ENCODE measurements at regions not wholly inside any gene's neighbourhood (a gene's known extent, or its start where the extent isn't known, plus 50 kb on each side); places are given as distances from the start of the nearest gene placed in this dataset.

- no peak for DNase-seq (ENCODE audit: low spot score)
- intact Hi-C loops (cut with DNase I), result loop anchor here in 1 of 2 donors (10.0 kb wide), 1 partner anchor 1625 kb away; no protein-coding TSS in a partner anchor
Measured at GRCh38 chr16:5580296-5580695, 482.7 kb upstream of the EEF2KMT start.

GRCh38 chr16:5578980-5579379, 481.4 kb upstream of the EEF2KMT start:
- DNase-seq (ENCODE audit: low spot score), result no peak
- intact Hi-C loops (cut with DNase I), result no loop called here

GRCh38 chr16:5577463-5577862, 479.9 kb upstream of the EEF2KMT start:
- intact Hi-C loops (cut with DNase I), result no loop called here
- DNase-seq (ENCODE audit: low spot score), result no peak

- intact Hi-C loops (cut with DNase I), result no loop called here
- DNase-seq (ENCODE audit: low spot score), result no peak
Measured at GRCh38 chr16:5575646-5576245, 478.2 kb upstream of the EEF2KMT start.

GRCh38 chr16:5575121-5575520, 477.5 kb upstream of the EEF2KMT start:
- no peak for DNase-seq (ENCODE audit: low spot score)
- intact Hi-C loops (cut with DNase I), result no loop called here

GRCh38 chr16:5572056-5572455, 474.5 kb upstream of the EEF2KMT start:
- intact Hi-C loops (cut with DNase I), result no loop called here
- DNase-seq (ENCODE audit: low spot score), result no peak

GRCh38 chr16:5571446-5571845, 473.9 kb upstream of the EEF2KMT start:
- no peak for DNase-seq (ENCODE audit: low spot score)
- intact Hi-C loops (cut with DNase I), result no loop called here

GRCh38 chr16:5561800-5562199, 464.2 kb upstream of the EEF2KMT start:
- no peak for DNase-seq (ENCODE audit: low spot score)
- intact Hi-C loops (cut with DNase I), result no loop called here

GRCh38 chr16:5560084-5560483, 462.5 kb upstream of the EEF2KMT start:
- no peak for DNase-seq (ENCODE audit: low spot score)
- intact Hi-C loops (cut with DNase I), result no loop called here

- intact Hi-C loops (cut with DNase I), result no loop called here
- no peak for DNase-seq (ENCODE audit: low spot score)
Measured at GRCh38 chr16:5557966-5558365, 460.4 kb upstream of the EEF2KMT start.

- no peak for DNase-seq (ENCODE audit: low spot score)
- intact Hi-C loops (cut with DNase I), result no loop called here
Measured at GRCh38 chr16:5557448-5557847, 459.9 kb upstream of the EEF2KMT start.

- DNase-seq (ENCODE audit: low spot score), result no peak
- intact Hi-C loops (cut with DNase I), result no loop called here
Measured at GRCh38 chr16:5556158-5556810, 458.7 kb upstream of the EEF2KMT start.

- DNase-seq (ENCODE audit: low spot score), result no peak
- intact Hi-C loops (cut with DNase I), result no loop called here
Measured at GRCh38 chr16:5551909-5552308, 454.3 kb upstream of the EEF2KMT start.

GRCh38 chr16:5549802-5550201, 452.2 kb upstream of the EEF2KMT start:
- intact Hi-C loops (cut with DNase I), result no loop called here
- DNase-seq (ENCODE audit: low spot score), result no peak

GRCh38 chr16:5541356-5541755, 443.8 kb upstream of the EEF2KMT start:
- DNase-seq (ENCODE audit: low spot score), result no peak
- intact Hi-C loops (cut with DNase I), result no loop called here

- intact Hi-C loops (cut with DNase I), result no loop called here
- DNase-seq (ENCODE audit: low spot score), result no peak
Measured at GRCh38 chr16:5537347-5537746, 439.8 kb upstream of the EEF2KMT start.

- intact Hi-C loops (cut with DNase I), result no loop called here
- DNase-seq (ENCODE audit: low spot score), result no peak
Measured at GRCh38 chr16:5533321-5533888, 435.8 kb upstream of the EEF2KMT start.

GRCh38 chr16:5527817-5528216, 430.2 kb upstream of the EEF2KMT start:
- DNase-seq (ENCODE audit: low spot score), result no peak
- intact Hi-C loops (cut with DNase I), result no loop called here

GRCh38 chr16:5526826-5527225, 429.2 kb upstream of the EEF2KMT start:
- no peak for DNase-seq (ENCODE audit: low spot score)
- intact Hi-C loops (cut with DNase I), result no loop called here

GRCh38 chr16:5523829-5524228, 426.2 kb upstream of the EEF2KMT start:
- intact Hi-C loops (cut with DNase I), result no loop called here

GRCh38 chr16:5516115-5516514, 418.5 kb upstream of the EEF2KMT start:
- DNase-seq (ENCODE audit: low spot score), result no peak
- intact Hi-C loops (cut with DNase I), result no loop called here

More at GRCh38 chr16:5523829-5524228, 426.2 kb upstream of the EEF2KMT start:
- DNase-seq (ENCODE audit: low spot score), result no peak

All from posterior vena cava (tissue), 2 donors.